ENCODE measurements at regions not wholly inside any gene's neighbourhood (a gene's known extent, or its start where the extent isn't known, plus 50 kb on each side); places are given as distances from the start of the nearest gene placed in this dataset.

DNA sequence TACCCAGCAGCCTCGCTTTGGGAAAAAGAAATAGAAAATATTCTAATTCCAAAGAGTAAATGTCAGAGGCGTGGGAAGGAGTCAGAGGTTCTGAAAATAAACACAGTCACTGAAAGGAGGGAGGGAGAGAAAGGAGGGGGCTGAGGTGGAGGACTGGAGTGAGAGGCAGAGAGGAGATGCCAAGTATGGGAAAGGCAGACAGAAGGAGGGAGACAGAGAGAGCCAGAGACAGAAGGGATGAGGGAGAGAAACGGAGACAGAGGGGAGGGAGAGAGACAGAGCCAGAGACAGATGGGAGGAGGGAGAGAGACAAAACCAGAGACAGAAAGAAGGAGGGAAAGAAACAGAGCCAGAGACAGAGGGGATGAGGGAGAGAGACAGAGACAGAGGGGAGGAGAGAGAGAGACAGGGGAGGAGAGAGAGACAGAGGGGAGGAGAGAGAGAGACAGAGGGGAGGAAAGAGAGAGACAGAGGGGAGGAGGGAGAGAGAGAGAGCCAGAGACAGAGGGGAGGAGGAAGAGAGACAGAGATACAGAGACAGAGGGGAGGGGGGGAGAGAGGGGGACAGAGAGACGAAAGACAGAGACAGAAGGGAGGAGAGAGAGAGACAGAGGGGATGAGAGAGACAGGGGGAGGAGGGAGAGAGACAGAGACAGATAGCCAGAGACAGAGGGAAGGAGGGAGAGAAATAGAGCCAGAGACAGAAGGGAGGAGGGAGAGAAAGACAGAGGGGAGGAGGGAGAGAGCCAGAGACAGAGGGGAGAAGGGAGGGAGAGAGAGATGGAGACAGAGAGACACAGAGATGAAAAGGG is 525.5 kb downstream of the MATN1 start:
- DNase-seq (ENCODE audit: low read depth in 3 of 3, low spot score in 2 of 3): no peak

DNA sequence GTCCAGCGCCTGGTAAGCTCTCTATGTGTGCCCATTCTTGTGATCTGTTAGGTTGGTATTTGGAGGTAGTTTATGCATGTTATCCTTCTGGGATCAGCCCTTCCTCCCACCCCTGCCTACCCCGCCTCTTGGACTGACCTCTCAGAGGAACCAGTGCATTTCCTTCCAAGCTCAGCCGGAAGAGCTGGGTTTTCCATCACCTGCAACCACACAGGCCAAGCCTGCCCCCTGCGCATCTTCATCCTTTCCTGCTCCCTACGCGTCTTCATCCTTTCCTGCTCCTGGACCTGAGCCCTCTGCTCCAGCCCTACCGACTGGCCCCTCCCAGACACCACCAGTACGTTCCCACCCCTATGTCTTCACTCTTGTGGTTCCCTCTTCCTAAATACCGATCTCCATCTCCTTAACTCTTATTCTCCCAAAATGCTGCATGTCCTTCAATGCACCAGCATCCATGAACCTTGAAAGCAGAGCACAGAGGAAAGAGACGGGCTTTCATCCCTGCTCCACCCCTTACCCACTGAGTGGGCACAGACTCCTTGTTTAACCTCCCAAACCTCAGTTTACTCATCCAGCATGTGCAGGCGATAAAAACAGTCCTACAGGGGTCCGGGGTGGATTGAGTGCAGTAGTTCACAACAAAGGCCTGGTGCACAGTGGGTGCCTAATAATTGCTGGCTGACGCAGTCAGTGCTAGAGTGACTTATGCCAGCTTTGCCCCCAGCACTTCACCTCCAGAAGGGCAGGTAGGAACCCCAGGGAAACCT is 526.3 kb downstream of the MATN1 start:
- no peak for DNase-seq (ENCODE audit: low read depth in 3 of 3, low spot score in 2 of 3)

DNA sequence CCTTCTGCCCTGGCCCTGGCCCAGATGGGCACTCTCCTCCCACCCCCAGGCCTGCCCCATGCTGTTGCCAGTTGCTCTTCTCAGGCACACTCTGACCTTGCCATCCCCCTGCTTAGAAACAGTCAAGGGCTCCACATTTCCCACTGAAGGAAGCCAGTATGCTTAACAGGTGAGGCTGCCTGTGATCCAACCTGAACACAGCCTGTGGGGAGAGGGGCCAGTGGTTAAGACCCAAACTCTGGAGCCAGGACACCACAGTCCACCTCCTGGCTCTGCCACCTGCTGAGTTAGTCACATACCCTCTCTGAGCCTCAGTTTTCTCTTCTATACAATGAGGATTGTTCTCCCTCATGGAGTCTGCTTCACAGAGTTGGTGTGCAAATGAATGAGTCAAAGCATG is 526.9 kb downstream of the MATN1 start:
- DNase-seq (ENCODE audit: low read depth in 3 of 3, low spot score in 2 of 3): no peak

DNA sequence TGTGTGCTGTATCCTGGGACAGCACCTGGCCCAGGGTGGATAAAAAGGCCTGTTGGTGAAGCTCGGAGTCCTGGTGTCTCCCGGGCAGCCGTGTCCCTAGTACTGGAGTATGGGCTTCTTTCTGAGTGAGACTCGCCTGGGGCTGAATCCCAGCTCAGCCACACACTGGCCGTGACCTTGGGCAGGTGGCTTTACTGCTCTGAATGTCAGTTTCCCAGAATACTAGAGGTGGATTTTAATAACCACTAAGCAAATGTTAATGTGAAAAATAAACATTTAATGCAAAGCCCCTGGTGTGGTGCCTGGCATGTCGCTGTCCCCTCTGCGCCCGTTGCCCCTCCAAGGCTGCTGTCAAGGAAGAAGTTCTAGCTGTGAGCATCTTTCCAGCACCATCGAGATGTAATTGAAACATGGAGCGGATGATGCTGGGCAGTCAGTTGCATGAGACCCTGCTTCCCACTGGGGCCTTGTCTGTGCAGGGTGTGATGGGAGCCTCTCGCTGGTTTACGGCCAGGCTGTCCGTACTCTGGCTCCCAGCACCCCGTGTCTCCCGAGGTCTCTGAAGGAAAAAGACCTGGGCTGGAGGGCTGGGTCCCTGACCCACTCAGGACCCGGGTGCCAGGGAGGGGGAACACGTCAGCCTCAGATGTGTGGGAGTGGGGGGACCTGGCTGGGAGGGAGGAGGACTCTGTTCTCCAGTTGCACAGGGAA is 527.8 kb downstream of the MATN1 start:
- DNase-seq (ENCODE audit: low read depth in 3 of 3, low spot score in 2 of 3): no peak

DNA sequence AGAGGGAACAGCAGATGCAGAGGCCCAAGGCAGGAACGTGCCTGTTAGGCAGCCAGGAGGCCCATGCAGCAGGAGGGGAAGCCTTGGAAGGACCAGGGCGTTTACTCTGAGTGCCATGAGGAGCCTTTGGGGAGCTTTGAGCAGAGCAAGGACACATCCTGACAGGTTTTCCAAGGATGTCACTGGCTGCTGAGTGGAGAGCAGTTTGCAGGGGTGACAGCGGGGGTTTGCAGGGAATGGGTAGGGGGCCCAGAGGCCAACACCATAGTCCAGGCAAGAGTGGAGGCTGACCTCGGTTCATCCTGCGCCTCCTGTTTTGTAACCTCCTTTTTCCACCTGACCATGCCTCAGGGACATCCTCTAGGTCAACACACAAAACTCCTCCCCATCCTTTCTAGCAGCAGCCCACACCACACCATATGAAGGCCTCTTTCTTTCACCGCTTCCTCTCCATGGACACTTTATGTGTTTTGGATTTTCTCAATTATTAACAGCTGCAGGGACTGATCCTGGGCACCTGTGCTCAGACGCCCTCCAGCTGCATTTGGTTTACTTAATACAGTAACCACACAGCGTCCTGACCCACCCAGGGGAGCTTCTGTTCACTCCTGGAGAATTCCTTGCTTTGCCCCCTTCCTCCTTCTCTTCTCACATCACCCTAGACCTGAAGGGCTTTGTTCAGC is 528.5 kb downstream of the MATN1 start:
- no peak for DNase-seq (ENCODE audit: low read depth in 3 of 3, low spot score in 2 of 3)

DNA sequence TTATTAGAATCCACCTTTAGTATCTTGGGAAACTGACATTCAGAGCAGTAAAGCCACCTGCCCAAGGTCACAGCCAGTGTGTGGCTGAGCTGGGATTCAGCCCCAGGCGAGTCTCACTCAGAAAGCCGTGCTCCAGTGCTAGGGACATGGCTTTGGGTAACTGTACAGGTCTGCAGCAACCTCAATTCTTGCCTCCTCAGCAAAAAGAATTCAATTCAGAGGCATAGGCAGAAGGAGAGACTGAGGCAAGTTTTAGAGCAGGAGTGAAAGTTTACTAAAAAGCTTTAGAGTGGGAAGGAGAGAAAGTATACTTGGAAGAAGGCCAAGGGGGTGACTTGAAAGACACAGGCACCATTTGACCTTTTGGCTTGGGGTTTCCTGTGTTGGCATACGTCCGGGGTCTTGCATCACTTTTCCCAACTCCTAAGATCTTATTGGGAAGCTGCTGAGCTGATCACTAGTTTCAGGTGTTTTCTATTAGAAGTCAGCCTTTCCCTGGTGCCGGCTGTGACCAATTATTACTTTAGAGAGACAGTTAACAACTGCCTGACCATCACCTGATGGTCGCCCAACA is 529.3 kb downstream of the MATN1 start:
- DNase-seq (ENCODE audit: low read depth in 3 of 3, low spot score in 2 of 3): no peak

DNA sequence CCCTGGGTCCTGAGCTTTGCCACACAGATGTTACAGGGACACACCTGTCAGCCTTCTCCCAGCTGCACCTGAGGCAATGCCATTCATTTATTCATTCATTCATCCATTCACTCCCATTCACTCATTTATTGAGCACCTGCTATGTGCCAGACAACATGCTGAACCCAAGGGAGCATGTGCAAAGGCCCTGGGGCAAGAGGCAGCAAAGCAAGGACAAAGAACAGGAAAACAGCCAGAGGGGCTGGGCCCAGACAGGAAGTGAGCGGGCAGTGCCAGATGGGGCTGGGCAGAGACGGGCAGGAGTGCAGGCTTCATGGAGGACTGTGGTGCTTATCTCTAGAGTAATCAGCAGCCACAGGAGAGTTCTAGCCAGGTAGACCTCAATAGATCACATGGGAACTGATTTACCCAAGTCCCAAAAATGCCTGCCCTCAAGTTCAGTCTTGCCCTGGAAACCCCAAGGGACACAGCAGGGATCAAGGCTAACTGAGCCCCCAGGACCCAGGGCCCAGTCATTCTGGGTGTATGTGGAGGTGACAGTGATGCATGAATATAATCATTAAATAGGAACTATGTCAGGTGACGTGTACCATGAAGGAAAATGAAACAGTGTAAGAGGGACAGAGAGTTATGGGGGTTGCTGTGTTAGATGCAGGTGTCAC is 530.3 kb downstream of the MATN1 start:
- DNase-seq (ENCODE audit: low read depth in 3 of 3, low spot score in 2 of 3): no peak

DNA sequence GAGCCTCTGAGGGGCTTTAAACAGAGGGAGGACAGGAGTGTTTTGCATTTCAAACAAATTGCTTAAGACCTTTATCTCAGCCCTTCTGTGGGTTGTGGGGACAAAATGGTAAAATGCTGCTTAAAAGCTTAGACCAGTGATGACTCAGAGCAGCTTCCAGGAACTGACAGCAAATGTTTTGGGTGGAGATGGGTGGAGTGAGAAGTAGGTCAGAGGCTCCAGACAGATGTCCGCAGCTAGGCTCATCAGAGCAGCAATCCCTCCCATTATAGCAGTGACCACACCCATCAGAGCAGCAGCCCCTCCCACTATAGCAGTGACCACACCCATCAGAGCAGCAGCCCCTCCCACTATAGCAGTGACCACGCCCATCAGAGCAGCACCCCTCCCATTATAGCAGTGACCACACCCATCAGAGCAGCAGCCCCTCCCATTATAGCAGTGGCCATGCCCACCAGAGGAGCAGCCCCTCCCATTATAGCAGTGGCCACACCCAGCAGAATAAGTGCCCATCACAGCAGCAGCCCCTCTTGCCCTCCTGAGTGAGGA is 532.2 kb downstream of the MATN1 start:
- DNase-seq (ENCODE audit: low read depth in 3 of 3, low spot score in 2 of 3): no peak

DNA sequence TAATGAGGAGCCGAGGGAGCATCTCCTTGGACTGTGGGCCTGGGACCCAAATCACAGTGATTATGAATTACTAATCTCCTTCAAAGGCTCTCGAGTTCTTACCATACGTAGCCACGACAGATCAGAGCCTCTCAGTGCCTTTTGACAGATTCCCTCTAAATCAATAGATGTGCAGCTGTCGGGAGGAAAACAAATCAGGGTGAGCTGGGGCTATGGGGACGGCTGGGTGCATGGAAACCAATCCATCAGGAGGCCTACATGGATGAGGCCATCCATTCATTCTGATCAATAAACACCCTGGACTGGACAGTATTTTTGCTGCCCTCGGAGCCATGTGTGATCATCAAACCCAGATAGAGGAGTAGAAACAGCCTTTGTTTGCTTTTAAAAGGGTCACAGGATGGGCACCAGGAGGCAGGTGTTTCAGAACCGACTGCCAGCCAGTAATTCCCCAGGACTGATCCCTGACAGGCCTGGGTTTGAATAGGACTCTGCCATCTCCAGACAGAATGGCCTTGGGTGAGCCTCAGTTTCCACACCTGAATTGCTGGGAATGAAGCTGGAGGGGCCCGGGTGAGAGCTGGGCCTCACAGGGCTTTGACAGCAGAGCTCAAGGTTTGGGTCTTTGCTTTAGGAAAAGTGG is 532.8 kb downstream of the MATN1 start:
- no peak for DNase-seq (ENCODE audit: low read depth in 3 of 3, low spot score in 2 of 3)

DNA sequence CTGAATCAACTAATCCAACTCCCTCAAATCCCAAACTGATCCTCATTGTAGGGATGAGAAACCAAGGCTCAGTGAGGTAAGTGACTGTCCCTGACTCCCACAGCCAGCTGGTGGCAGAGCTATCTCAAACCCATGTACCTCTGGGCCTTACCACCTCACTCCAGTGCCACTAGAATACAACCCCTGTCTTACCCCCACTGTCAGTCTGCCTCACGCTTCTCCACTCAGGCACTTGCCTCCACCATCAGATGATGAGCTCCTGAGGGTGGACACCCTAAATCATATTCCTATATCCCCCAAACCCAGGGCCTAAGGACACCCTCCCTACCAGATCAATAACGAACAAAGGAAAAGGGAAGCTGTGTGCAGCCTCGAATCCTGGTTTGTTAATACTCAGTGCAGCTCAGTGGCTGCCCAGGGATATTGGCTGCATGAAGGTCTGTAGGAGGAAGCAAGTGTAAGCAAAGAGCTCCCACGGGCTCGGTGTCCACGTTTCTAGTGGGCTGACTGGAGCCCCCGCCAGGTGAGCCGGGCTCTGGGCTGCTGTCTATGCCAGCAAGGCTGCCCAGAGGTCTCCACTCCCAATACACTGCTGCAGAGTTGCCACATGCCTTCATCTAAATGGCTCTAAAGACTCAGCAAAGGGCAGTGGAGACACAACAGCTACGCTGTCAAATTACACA is 533.4 kb downstream of the MATN1 start:
- no peak for DNase-seq (ENCODE audit: low read depth in 3 of 3, low spot score in 2 of 3)

DNA sequence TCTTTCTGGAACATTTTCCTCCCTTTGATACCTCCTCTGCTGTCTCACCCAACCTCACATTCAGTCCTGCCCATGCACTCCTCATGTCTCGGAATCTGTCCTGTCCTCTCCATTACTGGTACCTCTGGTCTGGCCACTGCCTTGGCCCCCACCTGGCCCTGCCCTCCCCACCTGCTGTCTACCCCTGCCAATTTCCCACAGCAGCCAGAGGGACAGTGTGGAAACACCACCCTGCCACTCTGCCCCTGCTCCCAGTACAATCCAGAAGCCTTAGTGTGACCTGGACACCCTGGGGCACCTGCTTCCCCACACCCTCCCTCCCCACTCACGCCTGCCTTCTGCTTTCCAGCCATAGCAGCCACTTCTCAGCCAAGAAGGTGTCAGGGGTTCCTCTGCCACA is 534.4 kb downstream of the MATN1 start:
- DNase-seq (ENCODE audit: low read depth in 3 of 3, low spot score in 2 of 3): no peak

DNA sequence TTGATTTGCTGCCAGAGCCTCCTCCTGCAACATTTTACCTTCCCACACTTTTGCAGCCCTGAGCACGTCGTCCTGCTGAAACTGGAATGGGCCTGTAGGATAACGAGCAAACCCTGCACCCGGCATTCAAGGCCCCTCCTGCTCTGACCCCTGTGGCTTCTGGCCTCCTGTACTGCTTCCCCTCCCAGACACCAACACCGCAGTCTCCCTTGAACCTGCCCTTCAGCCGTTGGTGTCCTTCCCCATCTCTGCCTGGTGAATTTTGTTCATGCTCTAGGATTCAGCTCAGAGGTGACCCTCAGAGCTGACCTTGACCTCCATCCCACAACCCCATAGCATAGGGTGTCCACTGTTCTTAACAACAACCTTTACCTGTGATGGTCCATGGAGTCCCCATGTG is 535.1 kb downstream of the MATN1 start:
- DNase-seq (ENCODE audit: low read depth in 3 of 3, low spot score in 2 of 3): no peak

DNA sequence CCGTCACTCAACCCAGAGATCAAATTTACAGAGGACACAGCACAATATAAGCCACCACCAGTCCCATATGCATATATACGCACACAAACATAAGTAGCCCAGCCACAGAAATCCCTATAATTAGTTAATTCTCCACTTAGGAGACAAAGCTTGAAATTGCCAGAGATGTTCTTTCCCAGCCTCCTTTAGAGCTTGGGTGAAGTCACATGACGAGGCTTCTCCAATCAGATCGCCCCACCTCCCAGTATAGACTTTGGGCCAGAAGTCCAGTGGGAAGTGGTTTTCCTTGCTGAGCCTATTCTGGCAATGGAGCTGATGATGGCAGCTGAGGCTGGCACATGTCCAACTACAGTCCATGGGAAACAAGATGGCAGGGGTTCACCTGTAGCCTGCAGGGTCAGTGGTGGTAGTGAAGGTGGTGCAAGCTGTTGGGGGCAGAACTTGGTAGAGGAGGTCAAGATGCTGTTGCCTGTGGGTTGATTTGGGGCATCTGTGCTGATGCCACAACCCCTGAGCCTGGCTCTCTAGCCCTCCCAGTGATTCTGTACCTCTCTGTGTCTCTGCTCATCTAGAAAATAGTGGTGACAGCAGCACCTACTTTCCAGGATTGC is 535.9 kb downstream of the MATN1 start:
- no peak for DNase-seq (ENCODE audit: low read depth in 3 of 3, low spot score in 2 of 3)

DNA sequence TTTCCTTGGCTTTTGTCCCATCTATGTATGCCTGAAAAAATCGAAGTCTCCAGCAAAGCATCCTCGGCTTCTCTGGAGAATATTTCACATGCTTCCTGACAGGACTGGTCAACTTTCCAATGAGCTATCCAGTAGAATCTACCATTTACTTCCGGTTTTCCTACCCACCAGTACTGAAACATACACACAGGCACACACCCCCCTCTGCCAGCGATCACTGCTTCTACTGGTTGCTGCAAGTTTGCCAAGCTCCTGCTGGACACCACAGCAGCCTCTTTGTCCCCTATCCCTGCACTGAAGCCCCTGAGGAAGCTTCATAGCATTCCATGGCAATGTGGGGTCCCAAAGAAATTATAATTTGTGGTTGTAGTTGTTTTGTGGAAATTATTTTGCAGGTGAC is 536.8 kb downstream of the MATN1 start:
- DNase-seq (ENCODE audit: low read depth in 3 of 3, low spot score in 2 of 3): no peak

DNA sequence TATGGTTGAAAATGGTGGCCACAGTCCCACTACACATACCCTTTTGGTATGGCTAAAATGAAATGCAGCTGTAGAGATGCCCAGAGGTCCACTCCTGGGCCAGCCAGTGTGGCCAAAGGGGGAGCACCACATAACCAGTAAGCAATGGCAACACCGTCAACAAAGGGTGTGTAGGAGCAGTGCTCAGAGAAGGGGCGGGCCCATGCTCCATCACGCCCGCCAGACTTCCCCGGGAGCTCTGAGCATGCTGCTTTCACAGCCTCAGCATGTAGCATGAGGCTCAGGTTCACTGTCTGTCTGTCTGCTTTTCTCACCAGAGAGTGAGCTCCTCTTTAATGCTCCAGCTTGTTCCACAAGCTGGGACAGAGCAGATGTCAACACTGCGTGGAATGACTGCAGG is 537.6 kb downstream of the MATN1 start:
- no peak for DNase-seq (ENCODE audit: low read depth in 3 of 3, low spot score in 2 of 3)

DNA sequence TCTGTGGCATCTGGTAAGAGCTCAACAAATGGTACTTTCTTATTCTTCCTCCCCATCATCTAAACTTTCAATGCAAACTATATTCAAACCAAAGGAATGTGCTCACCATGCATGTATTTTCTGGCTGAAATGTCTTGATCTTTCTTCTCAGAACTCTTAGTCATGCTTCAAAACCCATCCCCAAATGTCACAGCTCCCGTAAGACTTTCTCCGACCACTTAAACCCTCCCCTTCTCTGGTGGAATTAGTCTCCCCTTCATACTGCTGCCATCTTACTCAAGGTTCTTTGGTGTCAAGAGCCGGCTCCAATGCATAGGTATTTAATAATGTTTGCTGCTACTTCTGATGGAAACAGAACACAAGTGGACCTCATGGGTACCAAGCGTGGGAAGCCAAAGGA is 538.1 kb downstream of the MATN1 start:
- no peak for DNase-seq (ENCODE audit: low read depth in 3 of 3, low spot score in 2 of 3)

DNA sequence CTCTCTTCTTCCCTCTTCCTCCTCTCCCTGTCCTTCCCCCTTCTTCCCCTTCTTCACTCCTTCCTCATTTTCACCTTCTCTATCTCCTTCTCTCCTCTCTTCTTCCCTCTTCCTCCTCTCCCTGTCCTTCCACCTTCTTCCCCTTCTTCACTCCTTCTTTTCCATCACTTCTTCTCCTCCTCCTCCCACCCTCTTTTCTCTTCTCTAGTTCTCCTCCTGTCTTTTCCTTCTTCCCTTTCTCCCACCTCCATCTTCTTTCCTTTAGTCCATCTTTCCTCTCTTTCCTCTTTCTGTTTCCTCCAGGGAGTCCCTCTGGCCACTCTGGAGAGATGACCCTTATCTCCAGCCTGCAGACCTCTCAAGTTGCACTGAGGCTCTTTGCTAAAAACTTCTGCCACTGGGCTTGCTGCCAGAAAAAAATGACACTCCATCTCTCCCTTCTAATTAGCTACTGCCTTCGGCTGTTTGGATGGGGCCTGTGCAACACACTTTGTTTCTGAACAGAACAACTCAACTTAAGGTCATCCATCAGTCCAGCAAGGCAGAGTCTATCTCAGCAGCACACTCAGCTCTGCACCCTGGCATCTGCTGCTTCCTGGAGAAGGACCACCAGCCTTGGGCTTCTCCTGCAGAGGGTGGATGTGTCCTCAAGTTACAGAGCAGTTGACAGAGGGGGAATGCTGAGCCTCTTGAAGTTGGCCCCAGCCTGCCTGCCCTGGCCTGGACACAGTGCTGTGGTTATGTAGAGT is 538.8 kb downstream of the MATN1 start:
- DNase-seq (ENCODE audit: low read depth in 3 of 3, low spot score in 2 of 3): no peak

DNA sequence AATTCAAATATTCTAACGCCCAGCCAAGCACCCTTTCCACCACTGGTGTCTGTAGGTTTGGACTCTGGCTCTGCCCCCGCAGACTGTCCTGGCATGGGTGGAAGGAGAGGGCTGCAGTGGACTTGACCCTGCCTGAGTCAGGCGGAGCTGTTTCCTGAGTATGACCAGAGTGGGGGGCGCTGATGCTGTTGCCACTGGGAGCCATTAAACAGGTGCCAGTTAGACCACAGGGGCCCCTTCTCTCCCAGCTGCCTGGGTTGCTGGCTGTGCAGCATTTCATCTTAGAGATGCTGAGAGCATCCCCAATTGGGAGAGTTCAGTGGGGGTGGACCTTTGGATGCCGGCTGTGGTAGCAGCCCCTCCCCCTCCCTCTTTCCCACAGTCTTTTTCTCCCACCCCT is 539.5 kb downstream of the MATN1 start:
- DNase-seq (ENCODE audit: low read depth in 3 of 3, low spot score in 2 of 3): no peak
